ENCODE measurements at regions not wholly inside any gene's neighbourhood (a gene's known extent, or its start where the extent isn't known, plus 50 kb on each side); places are given as distances from the start of the nearest gene placed in this dataset.

GRCh38 chr5:156181656-156182055, 145.3 kb upstream of the SGCD start:
- no peak for TF ChIP-seq POLR2A (IDR thresholded peaks at IDR 0.05)
- no peak for TF ChIP-seq CTCF (IDR thresholded peaks at IDR 0.05)
